GM21723 (cell line): ENCODE measurements at regions not wholly inside any gene's neighbourhood (a gene's known extent, or its start where the extent isn't known, plus 50 kb on each side); places are given as distances from the start of the nearest gene placed in this dataset.
A peak's percentile ranks its signal among the peaks of the same experiment; 100 is the strongest.

Experiments
- ATAC-seq: cut with Tn5 transposase; IDR thresholded peaks from one replicate; pipeline ENCODE4 v1.9.1; 2021; ENCODE audit warnings: mild to moderate bottlenecking, moderate library complexity; ENCODE audit not compliant: unreplicated experiment

GRCh38 chr5:124997186-124997893, 250.9 kb upstream of the ZNF608 start:
- ATAC-seq = no peak

GRCh38 chr5:124998520-124998919, 252.1 kb upstream of the ZNF608 start:
- ATAC-seq = no peak

GRCh38 chr5:125002727-125003598, 256.5 kb upstream of the ZNF608 start:
- no peak for ATAC-seq

- no peak for ATAC-seq
Measured at GRCh38 chr5:125004009-125004408, 257.6 kb upstream of the ZNF608 start.

- ATAC-seq = peak; percentile 64
Measured at GRCh38 chr5:125005266-125005665, 258.8 kb upstream of the ZNF608 start.

- ATAC-seq = peak; percentile 69
Measured at GRCh38 chr5:125006011-125006685, 259.7 kb upstream of the ZNF608 start.

GRCh38 chr5:125010356-125010755, 263.9 kb upstream of the ZNF608 start:
- no peak for ATAC-seq

GRCh38 chr5:125011014-125011413, 264.6 kb upstream of the ZNF608 start:
- peak; percentile 54 for ATAC-seq

GRCh38 chr5:125011419-125011818, 265.0 kb upstream of the ZNF608 start:
- peak; percentile 22 for ATAC-seq

- no peak for ATAC-seq
Measured at GRCh38 chr5:125011947-125012346, 265.5 kb upstream of the ZNF608 start.

- no peak for ATAC-seq
Measured at GRCh38 chr5:125012727-125013451, 266.4 kb upstream of the ZNF608 start.

- ATAC-seq = no peak
Measured at GRCh38 chr5:125014202-125014601, 267.8 kb upstream of the ZNF608 start.

GRCh38 chr5:125017796-125018195, 271.4 kb upstream of the ZNF608 start:
- no peak for ATAC-seq

GRCh38 chr5:125023673-125024072, 277.2 kb upstream of the ZNF608 start:
- ATAC-seq = no peak

GRCh38 chr5:125026867-125027731, 280.7 kb upstream of the ZNF608 start:
- ATAC-seq = no peak

GRCh38 chr5:125032286-125032685, 285.8 kb upstream of the ZNF608 start:
- no peak for ATAC-seq

- no peak for ATAC-seq
Measured at GRCh38 chr5:125033602-125034001, 287.2 kb upstream of the ZNF608 start.

GRCh38 chr5:125034331-125034730, 287.9 kb upstream of the ZNF608 start:
- ATAC-seq = no peak

GRCh38 chr5:125036494-125036893, 290.1 kb upstream of the ZNF608 start:
- ATAC-seq = no peak

- no peak for ATAC-seq
Measured at GRCh38 chr5:125037020-125037419, 290.6 kb upstream of the ZNF608 start.
